ENCODE measurements at regions not wholly inside any gene's neighbourhood (a gene's known extent, or its start where the extent isn't known, plus 50 kb on each side); places are given as distances from the start of the nearest gene placed in this dataset.

- DNase-seq: peak; percentile 89
These were observed 1037.2 kb downstream of the IGSF11 start for GRCh38 chr3:117997201-117998049.

GRCh38 chr3:117998071-117998470, 1036.6 kb downstream of the IGSF11 start:
- DNase-seq: no peak

- DNase-seq: no peak
These were observed 1034.4 kb downstream of the IGSF11 start for GRCh38 chr3:118000219-118000618.

GRCh38 chr3:118001380-118001779, 1033.3 kb downstream of the IGSF11 start:
- DNase-seq: no peak

- DNase-seq: no peak
These were observed 1022.7 kb downstream of the IGSF11 start for GRCh38 chr3:118011910-118012309.

GRCh38 chr3:118029049-118029448, 1005.6 kb downstream of the IGSF11 start:
- no peak for DNase-seq

- DNase-seq: no peak
These were observed 998.4 kb downstream of the IGSF11 start for GRCh38 chr3:118036215-118036614.

- DNase-seq: no peak
These were observed 979.3 kb downstream of the IGSF11 start for GRCh38 chr3:118055381-118055780.

GRCh38 chr3:118057086-118057485, 977.6 kb downstream of the IGSF11 start:
- DNase-seq: no peak

GRCh38 chr3:118059096-118059495, 975.5 kb downstream of the IGSF11 start:
- DNase-seq: no peak

- DNase-seq: no peak
These were observed 967.2 kb downstream of the IGSF11 start for GRCh38 chr3:118067439-118067838.

- no peak for DNase-seq
These were observed 958.8 kb downstream of the IGSF11 start for GRCh38 chr3:118075873-118076272.

GRCh38 chr3:118077332-118077731, 957.3 kb downstream of the IGSF11 start:
- DNase-seq: no peak

- DNase-seq: peak; percentile 49
These were observed 953.8 kb downstream of the IGSF11 start for GRCh38 chr3:118080889-118081288.

- DNase-seq: no peak
These were observed 946.0 kb downstream of the IGSF11 start for GRCh38 chr3:118088696-118089095.

- no peak for DNase-seq
These were observed 945.1 kb downstream of the IGSF11 start for GRCh38 chr3:118089563-118089962.

GRCh38 chr3:118097226-118097625, 937.4 kb downstream of the IGSF11 start:
- no peak for DNase-seq

- no peak for DNase-seq
These were observed 937.0 kb downstream of the IGSF11 start for GRCh38 chr3:118097660-118098059.

GRCh38 chr3:118098827-118099226, 935.8 kb downstream of the IGSF11 start:
- DNase-seq: no peak

GRCh38 chr3:118101891-118102290, 932.8 kb downstream of the IGSF11 start:
- no peak for DNase-seq

- DNase-seq: no peak
These were observed 931.9 kb downstream of the IGSF11 start for GRCh38 chr3:118102737-118103136.

- DNase-seq: no peak
These were observed 926.4 kb downstream of the IGSF11 start for GRCh38 chr3:118108201-118108600.

GRCh38 chr3:118108769-118109168, 925.9 kb downstream of the IGSF11 start:
- no peak for DNase-seq

- DNase-seq: no peak
These were observed 924.4 kb downstream of the IGSF11 start for GRCh38 chr3:118110211-118110610.

- no peak for DNase-seq
These were observed 917.7 kb downstream of the IGSF11 start for GRCh38 chr3:118116991-118117390.

All from hindlimb muscle (tissue), 1 donor.